Lower leg skin (tissue), 4 donors: ENCODE measurements at regions not wholly inside any gene's neighbourhood (a gene's known extent, or its start where the extent isn't known, plus 50 kb on each side); places are given as distances from the start of the nearest gene placed in this dataset.

Experiments
- DNase-seq, 2 donors: peaks; one replicate each; pipeline ENCODE4 v3.0.0-alpha.2; 2019; ENCODE audit warnings: low spot score in 2 of 2
- H3K4me3 ChIP-seq: fragments of 200-600 bp; sonication (generic); 2 replicates; pipeline ENCODE4 v1.5.1; 2017; ENCODE audit warnings: mild to moderate bottlenecking, low read depth; ENCODE audit not compliant: poor library complexity, severe bottlenecking
- CTCF ChIP-seq, 3 donors: fragments of 450-650 bp; IDR thresholded peaks; one replicate each; pipeline ENCODE4 v1.5.1; 2016; ENCODE audit warnings: antibody characterized with exemption in 3 of 3, mild to moderate bottlenecking in 3 of 3, moderate library complexity in 2 of 3
- POLR2A ChIP-seq, 2 donors: fragments of 450-650 bp; IDR thresholded peaks; one replicate each; pipeline ENCODE4 v1.6.1; 2016 to 2017; ENCODE audit warnings: antibody characterized with exemption in 2 of 2, mild to moderate bottlenecking in 1 of 2, moderate library complexity in 1 of 2
- WGBS, 2 donors: methylation state at CpG; one replicate each; pipeline ENCODE4 v1.1.5; 2018; 5-methylcytosine and 5-hydroxymethylcytosine counted together
- intact Hi-C: fragments of 100-400 bp; cut with DNase I; formaldehyde crosslinking; loops from one replicate; pipeline ENCODE4 v1.15.0; 2023; ENCODE audit warnings: low total_unique reads

DNA sequence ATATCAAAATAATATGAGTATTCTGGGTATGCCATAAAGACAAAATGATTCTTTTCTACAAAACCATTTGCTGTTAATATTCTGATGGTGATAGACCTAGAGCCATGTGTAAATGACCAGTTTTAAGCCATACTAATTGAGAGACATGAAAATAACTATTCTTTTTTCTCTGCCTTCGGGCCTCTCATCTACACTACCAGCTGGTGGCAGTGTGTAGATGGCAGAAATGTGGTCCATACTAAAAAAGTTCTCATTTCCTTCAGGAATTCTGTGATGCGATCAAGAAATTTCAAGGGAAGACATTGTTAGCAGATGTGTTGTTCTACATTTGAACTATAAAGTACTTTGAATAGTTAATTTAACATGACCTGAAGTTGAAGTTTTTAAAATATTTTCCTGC is 485.2 kb downstream of the TRIB2 start:
- WGBS, 2 donors = 66 to 77% methylated on average over 2 of the region's 2 CpGs
- no peak for DNase-seq
- H3K4me3 ChIP-seq = no peak overlapping the region
- TF ChIP-seq POLR2A (IDR thresholded peaks at IDR 0.05) = no peak
- no peak for TF ChIP-seq CTCF (IDR thresholded peaks at IDR 0.05)
- intact Hi-C loops = no loop called here

DNA sequence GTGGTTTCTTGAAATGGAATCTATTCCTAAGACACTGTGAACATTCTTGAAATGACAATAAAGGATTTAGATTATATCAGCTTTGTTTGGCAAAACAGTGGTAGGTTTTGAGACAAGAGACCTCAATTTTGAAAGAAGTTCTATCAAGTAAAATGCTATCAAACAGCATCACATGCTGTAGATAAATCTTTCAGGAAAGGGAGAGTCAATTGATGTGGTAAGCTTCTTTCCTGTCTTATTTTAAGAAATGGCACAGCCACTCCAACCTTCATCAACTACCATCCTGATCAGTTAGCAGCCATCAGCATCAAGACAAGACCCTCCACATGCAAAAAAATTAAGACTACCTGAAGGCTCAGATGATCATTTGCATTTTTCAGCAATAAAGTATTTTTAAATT is 495.4 kb downstream of the TRIB2 start:
- no peak overlapping the region for H3K4me3 ChIP-seq
- intact Hi-C loops = no loop called here
- DNase-seq = no peak
- TF ChIP-seq POLR2A (IDR thresholded peaks at IDR 0.05) (no peak), CTCF (IDR thresholded peaks at IDR 0.05) (no peak)

- intact Hi-C loops = no loop called here
- no peak for TF ChIP-seq POLR2A (IDR thresholded peaks at IDR 0.05)
- no peak for TF ChIP-seq CTCF (IDR thresholded peaks at IDR 0.05)
- H3K4me3 ChIP-seq = no peak overlapping the region
- no peak for DNase-seq
Measured at GRCh38 chr2:13218205-13218604, 501.5 kb downstream of the TRIB2 start.

DNA sequence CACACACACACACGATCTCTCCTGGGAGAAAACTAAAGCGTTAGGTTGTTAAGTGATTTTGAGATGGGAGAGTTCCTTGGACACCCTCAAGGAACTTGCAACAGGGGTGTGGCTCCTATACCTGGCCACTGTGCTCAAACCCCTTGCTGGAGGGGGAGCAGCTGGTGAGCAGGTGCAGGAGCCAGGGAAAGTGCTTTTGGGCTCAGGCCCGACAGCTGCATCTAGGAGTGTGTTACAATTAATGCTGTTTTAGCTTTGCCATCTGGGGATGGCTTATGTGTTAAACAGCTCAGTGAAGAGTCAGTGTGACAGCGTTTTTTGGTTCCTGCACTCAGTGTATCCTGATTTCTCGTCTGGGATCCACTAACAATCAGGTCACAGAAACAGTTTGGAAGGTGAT is 510.8 kb downstream of the TRIB2 start:
- 32 to 45% methylated on average over 5 of the region's 5 CpGs for WGBS, 2 donors

GRCh38 chr2:13230221-13230620 is 513.5 kb downstream of the TRIB2 start:
- no peak overlapping the region for H3K4me3 ChIP-seq

More for the DNA sequence above, 510.8 kb downstream of the TRIB2 start:
- H3K4me3 ChIP-seq = no peak overlapping the region
- TF ChIP-seq CTCF (IDR thresholded peaks at IDR 0.05) = no peak
- TF ChIP-seq POLR2A (IDR thresholded peaks at IDR 0.05) = no peak
- DNase-seq = no peak
- intact Hi-C loops = no loop called here

More at GRCh38 chr2:13230221-13230620, 513.5 kb downstream of the TRIB2 start:
- WGBS, 2 donors = 32 to 33% methylated on average over 1 of the region's 1 CpG
- DNase-seq = no peak
- intact Hi-C loops = no loop called here
- TF ChIP-seq CTCF (IDR thresholded peaks at IDR 0.05) = no peak
- no peak for TF ChIP-seq POLR2A (IDR thresholded peaks at IDR 0.05)
